ENCODE measurements at regions not wholly inside any gene's neighbourhood (a gene's known extent, or its start where the extent isn't known, plus 50 kb on each side); places are given as distances from the start of the nearest gene placed in this dataset.

GRCh38 chr12:25699454-25699853, 146.4 kb upstream of the LMNTD1 start (continued):
- TF ChIP-seq TEAD4 (CRISPR knock-in tag; IDR thresholded peaks at IDR 0.05): no peak
- TF ChIP-seq CREB1 (CRISPR knock-in tag; IDR thresholded peaks at IDR 0.05): no peak
- no peak for TF ChIP-seq KAT7 (CRISPR knock-in tag; IDR thresholded peaks at IDR 0.05; ENCODE audit: borderline replicate concordance)
- no peak for TF ChIP-seq E2F4 (CRISPR knock-in tag; IDR thresholded peaks at IDR 0.05; ENCODE audit: borderline replicate concordance, low read depth)
- TF ChIP-seq SOX15 (CRISPR knock-in tag; IDR thresholded peaks at IDR 0.05): no peak
- TF ChIP-seq ZNF281 (CRISPR knock-in tag; IDR thresholded peaks at IDR 0.05): no peak
- TF ChIP-seq CDX4 (CRISPR knock-in tag; IDR thresholded peaks at IDR 0.05; ENCODE audit: borderline replicate concordance): no peak
- TF ChIP-seq NFYB (CRISPR knock-in tag; conservative IDR thresholded peaks at IDR 0.05; ENCODE audit: low read depth): no peak
- TF ChIP-seq MAX (CRISPR knock-in tag; IDR thresholded peaks at IDR 0.05): no peak
- no peak for TF ChIP-seq IRF1 (CRISPR knock-in tag; IDR thresholded peaks at IDR 0.05)

- peaks cover 10% of the 10 kb centered on the region for H3K36me3 Mint-ChIP-seq
- 0 out of 2 replicates have a peak, but pooled peaks cover 7% of the 10 kb centered on the region for H3K4me1 Mint-ChIP-seq
- DNase-seq (ENCODE audit: low spot score) (no peak), ATAC-seq (no peak)
- H3K9me3 Mint-ChIP-seq: peaks cover 35% of the 10 kb centered on the region
- no peak for TF ChIP-seq GTF2I (CRISPR knock-in tag; conservative IDR thresholded peaks at IDR 0.05)
- no peak for TF ChIP-seq ZNF281 (CRISPR knock-in tag; IDR thresholded peaks at IDR 0.05)
- no peak overlapping the region for H3K27ac Mint-ChIP-seq
- no peak overlapping the region for H3K4me3 Mint-ChIP-seq
- POLR2A ChIA-PET: no interaction called here
- 0 out of 2 replicates have a peak, but pooled peaks cover 2% of the 10 kb centered on the region for H3K27me3 Mint-ChIP-seq (ENCODE audit: low read depth)
- CTCF ChIA-PET: no interaction called here
Observed at GRCh38 chr12:25701290-25701689, 148.2 kb upstream of the LMNTD1 start.

- Mint-ChIP-seq H3K4me1 (0 out of 2 replicates have a peak, but pooled peaks cover 7% of the 10 kb centered on the region), H3K27ac (no peak overlapping the region), H3K36me3 (peaks cover 17% of the 10 kb centered on the region), H3K27me3 (ENCODE audit: low read depth) (peaks cover 6% of the 10 kb centered on the region; the same call in 1 of the 2 replicates), H3K4me3 (no peak overlapping the region), H3K9me3 (peaks cover 34% of the 10 kb centered on the region)
- ChIA-PET POLR2A (no interaction called here), CTCF (no interaction called here)
- no peak for TF ChIP-seq ERG (CRISPR knock-in tag; IDR thresholded peaks at IDR 0.05)
- no peak for TF ChIP-seq CDX4 (CRISPR knock-in tag; IDR thresholded peaks at IDR 0.05; ENCODE audit: borderline replicate concordance)
- no peak for TF ChIP-seq ELF4 (CRISPR knock-in tag; IDR thresholded peaks at IDR 0.05; ENCODE audit: low read depth)
- no peak for TF ChIP-seq ZNF232 (CRISPR knock-in tag; IDR thresholded peaks at IDR 0.05)
- no peak for ATAC-seq
- DNase-seq (ENCODE audit: low spot score): no peak
Observed at GRCh38 chr12:25702553-25702952, 149.5 kb upstream of the LMNTD1 start.
